HG02759 (cell line): ENCODE measurements at regions not wholly inside any gene's neighbourhood (a gene's known extent, or its start where the extent isn't known, plus 50 kb on each side); places are given as distances from the start of the nearest gene placed in this dataset.

Experiments used
- ATAC-seq: cut with Tn5 transposase; IDR thresholded peaks from one replicate; pipeline ENCODE4 v1.9.1; 2021; ENCODE audit warnings: mild to moderate bottlenecking, moderate library complexity; ENCODE audit not compliant: unreplicated experiment

DNA sequence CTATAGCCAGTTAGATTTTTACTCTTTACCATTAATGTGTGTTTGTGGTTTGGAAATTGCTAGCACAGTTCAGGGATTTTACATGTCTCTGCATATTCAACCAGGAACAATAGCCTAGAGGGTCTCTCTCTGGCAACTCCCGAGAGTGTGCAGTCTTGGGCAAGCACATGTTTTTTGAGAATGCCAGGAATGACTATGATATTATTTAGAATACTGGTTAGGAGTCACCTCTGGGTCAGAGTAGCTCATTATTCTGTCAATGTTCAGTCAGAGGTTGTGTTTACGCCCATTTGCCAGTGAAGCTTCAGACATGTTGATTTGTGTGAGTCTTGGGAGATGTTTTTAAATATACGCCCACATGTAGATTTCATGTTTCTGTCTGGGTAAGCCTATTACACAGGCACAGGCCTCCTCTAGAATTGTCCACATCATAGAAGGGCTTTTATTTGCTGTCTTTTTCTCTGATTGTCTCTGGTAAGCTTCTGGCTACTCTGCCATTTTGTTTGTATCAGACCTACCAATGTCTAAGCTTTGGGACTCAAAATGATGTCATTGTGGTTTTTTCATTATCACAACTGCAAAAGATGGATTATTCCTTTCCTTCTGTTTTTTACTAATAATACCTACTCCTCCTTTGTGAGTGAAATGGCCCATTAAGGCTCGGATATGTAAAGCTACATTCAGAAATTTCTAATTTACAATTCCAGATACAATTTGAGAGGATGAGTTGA is 203.1 kb upstream of the PPFIA2 start:
- no peak for ATAC-seq

GRCh38 chr12:81958406-81958805 is 199.3 kb upstream of the PPFIA2 start:
- no peak for ATAC-seq

- no peak for ATAC-seq
Observed at GRCh38 chr12:81957631-81958030, 198.5 kb upstream of the PPFIA2 start.

DNA sequence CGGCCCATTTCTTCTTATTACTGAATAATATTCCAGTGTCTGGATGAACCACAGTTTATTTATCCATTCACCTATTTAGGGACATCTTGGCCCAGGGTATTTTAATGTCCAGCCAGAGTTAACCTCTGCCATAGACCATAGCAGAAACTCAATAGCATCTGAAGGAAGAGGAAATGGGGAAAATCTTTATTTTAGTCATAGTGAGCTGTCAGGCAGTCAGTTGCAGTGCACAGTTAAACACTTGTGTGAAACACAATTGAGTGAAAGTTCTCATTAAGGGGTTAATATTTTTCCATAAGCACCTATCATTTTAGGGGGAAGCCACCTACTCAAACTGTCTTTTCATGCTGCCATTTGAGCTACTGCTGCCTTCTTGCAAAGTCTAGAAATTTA is 197.3 kb upstream of the PPFIA2 start:
- ATAC-seq = peak; percentile 36

DNA sequence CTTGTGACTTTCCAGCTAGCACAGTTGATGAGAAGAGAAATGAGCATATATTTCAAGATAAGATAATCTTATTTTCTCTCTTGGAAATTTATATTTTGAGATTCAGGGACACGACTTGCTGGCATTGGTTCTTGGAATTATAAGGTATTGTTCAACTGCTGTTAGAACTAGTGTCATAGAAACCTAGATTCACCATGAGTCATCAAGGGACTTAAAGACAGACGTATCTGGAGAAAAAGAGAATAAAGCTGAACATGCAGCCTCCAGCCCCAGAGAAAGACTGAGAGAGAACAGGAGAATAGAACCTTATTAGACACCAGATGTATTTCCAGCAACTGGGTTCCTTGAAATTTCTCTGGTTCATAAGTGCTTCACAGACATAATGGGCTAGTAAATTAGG is 194.4 kb upstream of the PPFIA2 start:
- peak; percentile 39 for ATAC-seq

GRCh38 chr12:81950871-81951270 is 191.7 kb upstream of the PPFIA2 start:
- ATAC-seq = no peak

DNA sequence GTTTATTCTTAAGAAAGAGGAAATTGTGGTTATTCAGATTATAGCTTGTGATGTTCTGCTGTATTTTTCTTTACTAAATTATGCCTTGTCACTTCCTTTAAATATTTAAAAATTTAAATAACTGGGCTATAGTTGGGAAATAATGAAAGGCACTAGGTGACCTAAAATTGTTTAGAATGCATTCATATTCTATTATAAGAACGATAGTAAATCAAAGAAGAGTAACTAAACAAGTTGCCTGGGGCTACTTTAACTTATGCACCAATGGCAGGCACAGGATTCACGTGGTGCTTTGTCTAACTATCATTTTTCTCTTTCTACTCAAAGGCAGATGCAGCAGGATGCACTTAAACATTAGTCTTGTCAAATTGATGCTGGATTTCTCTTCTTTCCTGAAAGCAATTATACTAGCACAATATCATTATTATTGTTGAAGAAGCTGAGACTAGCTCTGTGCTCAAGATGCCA is 190.7 kb upstream of the PPFIA2 start:
- no peak for ATAC-seq

DNA sequence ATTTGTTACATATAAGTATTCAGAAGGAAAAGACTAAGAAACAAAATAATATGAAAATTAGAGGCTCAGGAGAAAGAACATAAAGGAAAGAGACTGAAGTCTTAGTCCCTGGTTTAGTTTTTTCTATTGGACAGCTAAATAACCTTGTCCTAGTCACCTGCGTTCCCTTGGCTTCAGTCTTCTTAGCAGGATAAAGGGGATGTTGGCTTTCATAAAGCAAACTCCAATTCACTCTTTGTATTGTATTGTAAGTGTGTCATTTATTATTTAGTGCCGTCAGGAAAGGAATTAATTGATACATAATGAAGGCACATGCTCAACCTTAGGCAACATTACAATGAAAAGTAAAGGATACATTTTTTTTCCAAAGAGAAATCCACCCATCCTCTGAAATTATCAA is 190.3 kb upstream of the PPFIA2 start:
- ATAC-seq = no peak

DNA sequence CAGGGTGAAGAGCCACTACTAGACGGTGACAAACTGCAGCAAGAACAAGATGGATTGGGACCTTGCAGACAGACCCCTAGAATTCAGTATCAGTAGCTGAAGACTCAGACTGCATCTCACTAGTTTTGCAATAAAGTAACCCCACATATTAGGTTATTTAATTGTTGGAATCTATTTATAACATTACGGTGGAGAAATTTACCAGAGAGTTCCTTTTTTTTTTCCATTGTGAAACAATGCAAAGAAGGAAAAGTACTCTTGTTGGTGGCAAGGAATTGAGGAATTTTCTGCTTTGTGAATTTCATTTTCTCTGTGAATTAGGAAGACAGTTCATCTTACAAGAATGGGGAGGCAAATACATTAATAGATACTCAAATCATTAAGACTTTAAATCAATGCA is 185.7 kb upstream of the PPFIA2 start:
- no peak for ATAC-seq

DNA sequence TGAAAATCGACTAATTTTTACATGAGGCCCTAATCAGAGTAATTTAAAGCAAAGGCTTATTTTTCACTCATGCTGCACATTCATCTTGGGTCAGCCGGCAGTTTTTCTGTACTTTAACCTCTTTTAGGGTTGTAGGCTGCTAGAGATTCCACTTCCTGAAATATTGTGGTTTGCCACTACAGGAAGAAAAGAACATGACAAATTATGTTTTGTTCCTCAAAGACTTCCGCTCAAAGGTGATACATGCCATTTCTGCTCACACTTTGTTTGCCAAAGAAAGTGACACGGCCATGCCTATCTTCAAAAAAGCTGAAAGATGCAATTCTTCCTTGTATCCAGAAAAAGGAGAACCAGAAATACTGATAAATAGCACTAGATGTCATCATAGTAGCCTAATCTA is 183.4 kb upstream of the PPFIA2 start:
- ATAC-seq = peak; percentile 84

- ATAC-seq = no peak
Observed at GRCh38 chr12:81930037-81930436, 170.9 kb upstream of the PPFIA2 start.

DNA sequence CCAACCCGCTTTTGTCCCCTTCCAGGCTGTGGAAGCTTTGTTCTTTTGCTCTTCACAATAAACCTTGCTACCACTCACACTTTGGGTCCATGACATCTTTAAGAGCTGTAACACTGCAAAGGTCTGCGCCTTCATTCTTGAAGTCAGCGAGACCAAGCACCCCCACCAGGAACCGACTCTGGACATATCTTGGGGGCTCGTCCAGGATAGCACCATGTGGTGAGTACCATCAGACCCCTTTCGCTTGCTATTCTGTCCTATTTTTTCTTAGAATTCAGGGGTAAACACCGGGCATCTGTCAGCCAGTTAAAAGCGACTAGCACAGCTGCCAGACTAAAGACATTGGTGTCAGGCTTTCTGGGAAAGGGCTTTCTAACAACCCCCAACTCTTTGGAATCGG is 137.6 kb upstream of the PPFIA2 start:
- no peak for ATAC-seq

DNA sequence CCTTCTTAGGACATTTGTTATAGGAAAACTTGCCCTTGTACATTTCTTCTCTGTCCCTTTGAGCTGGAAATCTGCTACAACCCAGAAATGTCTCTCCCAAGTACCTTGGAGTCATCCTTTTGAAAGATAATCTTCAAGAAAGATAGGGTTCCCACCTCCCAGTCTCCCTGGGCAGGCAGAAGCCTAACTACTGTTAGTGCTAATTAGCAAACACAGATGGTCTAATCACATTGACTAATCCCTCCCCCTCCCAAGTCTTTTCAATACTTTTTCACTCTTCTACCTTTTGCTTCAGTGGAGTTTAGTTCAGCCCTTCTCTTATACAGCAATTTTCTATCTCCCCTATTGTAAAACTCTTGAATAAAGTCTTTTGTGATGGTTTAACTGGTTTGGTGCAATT is 129.8 kb upstream of the PPFIA2 start:
- ATAC-seq = no peak

DNA sequence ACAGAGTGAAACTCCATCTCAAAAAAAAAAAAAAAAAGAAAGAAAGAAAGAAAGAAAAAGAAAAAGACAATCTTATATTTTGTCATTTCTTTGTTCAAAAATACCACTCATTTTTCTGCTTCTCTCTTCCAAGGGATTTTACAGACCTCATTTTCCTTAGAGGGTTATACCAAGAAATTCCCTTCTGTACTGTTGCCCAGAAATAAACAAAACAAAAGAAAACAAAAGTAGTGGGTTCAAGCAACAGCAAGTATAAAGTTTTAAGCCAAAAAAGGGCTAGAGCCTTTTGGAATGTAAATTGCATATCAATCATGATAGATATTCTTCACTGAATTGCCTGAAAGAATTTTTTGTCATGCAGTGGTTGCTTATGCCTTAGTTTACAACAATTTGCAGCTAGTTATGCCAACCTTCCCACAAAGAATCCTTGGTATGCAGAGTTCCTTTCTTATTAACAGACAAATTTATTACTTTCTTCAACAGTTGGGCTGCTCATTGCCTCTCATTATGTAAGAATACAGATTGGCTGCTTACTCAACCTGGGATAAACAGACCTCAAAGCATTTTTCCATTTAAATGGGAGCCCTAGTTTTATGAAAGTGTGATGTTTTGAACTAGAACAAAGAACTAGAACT is 129.1 kb upstream of the PPFIA2 start:
- ATAC-seq = no peak

GRCh38 chr12:81874586-81874985 is 115.4 kb upstream of the PPFIA2 start:
- ATAC-seq = no peak

DNA sequence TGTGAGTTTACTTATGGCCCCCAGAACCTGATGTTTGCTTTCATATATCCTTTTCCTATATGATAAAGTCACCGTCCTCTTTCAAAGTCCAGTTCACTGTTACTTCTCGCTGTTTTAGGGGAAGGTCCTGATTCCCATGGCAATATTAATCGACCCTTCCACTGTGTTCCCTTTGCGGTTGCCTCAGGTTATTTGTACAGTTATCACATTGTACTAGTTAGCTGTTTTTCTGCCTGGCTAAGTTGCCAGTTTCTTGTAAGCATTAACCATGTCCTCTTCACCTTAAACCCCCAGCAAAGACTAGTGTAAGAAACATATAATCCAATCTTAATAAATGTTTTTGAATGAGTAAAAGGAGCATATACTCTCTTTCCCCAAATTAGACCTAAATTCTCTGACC is 115.0 kb upstream of the PPFIA2 start:
- no peak for ATAC-seq

GRCh38 chr12:81872400-81872799 is 113.2 kb upstream of the PPFIA2 start:
- ATAC-seq = no peak

- no peak for ATAC-seq
Observed at GRCh38 chr12:81866081-81866480, 106.9 kb upstream of the PPFIA2 start.

DNA sequence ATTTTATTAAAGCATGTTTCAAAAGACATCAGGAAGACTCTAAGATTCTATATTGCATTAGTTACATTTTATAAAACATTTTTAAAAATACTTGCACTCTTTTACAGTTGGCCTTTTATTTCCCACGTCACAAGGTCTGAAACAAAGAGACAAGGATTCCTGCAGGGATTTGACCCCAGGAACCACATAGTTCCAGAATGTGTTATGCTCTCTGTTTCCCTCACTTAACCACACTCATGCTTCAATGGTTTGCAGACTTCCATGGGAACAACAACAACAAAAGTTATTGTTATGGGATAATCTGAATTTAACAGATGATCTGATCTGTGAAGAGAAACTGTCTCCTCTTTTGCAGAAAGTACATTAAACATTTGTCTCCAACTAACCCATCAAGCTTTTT is 104.3 kb upstream of the PPFIA2 start:
- no peak for ATAC-seq

DNA sequence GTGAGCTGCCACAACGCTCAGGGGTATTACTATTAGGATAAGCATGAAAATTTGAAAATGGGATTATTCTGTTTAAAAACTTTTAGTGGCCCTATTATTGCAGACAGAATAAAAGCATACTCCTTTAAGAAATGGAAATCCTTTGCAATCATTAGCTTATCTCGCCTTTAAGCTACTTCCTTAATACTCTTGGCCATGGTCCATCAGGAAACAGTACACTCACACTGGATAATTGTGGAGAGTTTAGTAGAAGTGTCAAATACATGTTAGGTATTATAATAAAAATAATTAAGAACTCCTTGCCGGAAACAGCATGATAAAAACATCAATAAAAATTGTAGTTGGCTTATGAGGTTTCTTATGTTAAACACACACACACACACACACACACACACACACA is 100.4 kb upstream of the PPFIA2 start:
- ATAC-seq = no peak

DNA sequence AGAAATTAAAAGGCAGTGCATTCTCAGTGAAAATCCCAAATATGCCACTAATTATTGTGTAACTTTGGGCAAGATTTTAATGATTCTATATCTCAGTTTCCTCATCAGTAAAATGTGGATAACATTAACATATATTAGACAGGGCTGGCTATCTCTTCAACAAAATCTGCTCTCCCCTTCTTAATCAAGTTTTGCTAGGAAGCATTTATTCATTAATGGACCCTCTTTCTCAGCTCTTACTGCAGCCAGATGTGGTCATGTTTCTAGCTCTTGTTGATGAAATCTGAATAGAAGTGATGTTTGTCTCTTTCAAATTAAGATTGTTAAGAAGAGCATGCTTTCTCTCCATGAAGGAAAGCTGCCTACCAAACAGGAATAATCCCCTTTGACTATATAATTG is 84.4 kb upstream of the PPFIA2 start:
- ATAC-seq = no peak

DNA sequence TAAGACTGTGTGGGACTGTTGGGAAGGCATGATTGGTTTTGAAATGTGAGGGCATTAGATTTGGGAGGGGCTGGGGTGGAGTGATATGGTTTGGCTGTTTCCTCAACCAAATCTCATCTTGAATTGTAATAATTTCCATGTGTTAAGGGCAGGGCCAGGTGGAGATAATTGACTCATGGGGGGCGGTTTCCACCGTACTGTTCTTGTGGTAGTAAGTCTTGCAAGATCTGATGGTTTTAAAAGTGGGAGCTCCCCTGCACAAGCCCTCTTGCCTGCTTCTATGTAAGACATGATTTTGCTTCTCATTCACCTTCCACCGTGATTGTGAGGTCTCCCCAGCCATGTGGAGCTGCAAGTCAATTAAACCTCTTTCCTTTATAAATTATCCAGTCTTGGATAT is 76.6 kb upstream of the PPFIA2 start:
- ATAC-seq = no peak
